ENCODE measurements at regions not wholly inside any gene's neighbourhood (a gene's known extent, or its start where the extent isn't known, plus 50 kb on each side); places are given as distances from the start of the nearest gene placed in this dataset.

DNA sequence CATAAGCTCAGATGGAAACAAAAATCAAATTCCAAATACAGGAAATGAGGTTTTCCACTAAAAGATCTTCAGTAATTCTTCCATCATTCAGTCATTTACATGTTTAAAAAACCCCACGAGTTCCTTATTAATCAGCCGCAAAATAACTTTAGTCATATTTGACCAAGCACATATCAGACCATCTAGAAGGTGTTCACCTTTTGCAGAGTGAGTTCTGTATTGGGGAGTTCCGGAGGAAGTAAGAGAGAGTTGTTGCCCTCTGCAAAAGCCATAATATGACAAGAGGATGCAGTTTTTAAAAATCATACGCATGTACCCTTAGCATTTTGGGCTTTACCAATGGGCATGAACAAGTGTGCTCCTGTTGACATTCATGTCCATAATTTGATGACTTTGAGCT, 61.6 kb downstream of the CCR1 start:
- no peak for DNase-seq

DNA sequence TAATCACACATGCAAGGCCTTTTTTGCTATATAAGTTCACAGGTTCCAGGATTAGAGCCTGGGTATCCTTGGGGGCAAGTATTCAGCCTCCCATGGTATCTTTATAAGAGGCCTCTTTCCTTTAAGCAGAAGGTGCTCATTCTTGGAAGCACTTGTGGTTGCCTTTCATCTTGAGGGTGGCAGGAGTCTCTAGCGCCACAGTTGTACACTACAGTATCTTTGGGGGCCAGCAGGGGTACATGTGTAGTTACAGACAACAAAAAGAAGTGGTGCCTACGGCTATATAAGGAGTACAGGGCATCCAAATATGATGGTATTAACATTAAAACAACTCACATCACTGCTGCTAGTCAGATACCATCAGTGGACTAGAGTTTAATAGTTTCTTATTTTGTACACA, 62.1 kb downstream of the CCR1 start:
- no peak for DNase-seq

DNA sequence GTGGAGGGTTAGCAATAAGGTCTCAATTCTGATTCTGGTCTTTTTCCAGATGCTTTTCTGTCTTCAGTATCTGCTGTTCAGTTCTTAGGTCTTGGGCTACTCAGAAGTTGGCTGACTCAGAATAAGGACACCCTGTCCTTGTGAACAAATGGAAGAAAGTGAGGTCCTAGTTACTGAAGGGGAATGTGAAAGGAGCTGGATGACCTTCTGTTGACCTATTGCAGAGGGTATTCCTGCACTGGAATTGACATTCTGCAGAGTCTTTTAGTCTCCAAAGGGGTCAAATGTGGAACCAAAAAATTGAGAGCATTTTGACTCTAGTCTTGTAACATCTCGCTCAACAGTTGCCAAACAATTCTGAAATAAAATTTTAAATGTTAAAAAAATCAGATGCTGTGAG, 63.0 kb downstream of the CCR1 start:
- no peak for DNase-seq

DNA sequence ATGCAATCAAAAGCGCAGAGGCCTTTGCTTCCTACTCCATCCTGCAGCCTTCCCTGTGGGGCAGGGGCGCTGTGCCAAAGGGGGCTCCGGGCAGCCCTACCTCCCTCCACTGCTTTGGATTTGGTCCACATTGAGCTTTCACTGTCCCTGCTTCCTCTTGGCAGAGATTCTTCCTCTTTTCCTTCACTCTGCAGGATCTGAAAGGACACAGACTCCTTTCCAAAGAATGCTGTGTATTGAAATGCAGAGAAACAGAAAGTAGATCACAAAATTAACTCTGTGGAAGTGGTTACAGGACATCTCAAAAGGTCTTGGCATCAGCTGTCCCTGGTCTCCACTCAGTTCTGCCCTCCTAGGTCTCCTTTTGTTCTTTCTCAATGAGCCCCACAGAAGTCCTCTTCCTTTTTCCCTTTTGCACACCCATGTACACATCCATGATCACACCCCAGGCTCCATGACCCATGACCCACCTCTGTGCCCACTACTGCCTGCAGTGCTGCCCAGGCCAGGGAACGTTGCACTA, 64.1 kb downstream of the CCR1 start:
- DNase-seq, result no peak

DNA sequence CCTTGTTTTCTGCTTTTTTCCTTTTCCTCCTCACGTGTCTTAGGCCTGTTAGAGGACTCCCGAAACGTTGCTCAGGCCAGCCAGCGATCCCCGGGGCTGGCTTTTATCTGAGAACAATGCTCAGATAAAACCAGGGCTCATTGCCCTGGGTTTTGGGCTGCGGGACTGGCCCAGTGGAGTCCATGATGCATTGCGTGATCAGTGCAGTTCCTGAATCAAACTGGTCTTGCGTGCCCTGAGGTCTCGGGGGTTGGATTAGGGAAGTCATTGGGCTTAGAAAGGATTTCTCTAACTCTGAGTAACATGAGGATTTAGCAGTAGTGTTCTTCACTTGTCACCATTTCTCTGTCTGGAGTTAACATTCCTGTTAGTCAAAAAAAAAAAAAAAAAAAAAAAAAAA, 66.3 kb downstream of the CCR1 start:
- DNase-seq, result no peak

DNA sequence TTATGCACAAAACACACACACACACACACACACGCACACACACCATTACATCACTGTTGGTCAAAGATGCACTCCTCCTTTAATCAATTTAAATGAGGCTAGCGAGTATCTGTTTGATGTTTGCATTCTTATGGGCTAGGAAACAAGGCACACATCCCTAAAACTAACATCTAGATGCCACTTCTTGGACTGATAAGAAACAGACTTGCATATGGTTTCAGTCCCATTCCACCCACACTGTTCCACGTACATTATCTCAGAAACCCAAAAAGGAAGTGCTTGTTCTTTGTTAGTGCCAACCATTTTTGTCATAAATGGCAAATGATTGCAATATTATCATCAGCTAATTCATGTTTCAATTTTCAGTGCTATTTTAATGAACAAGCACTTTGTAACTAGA, 69.5 kb downstream of the CCR1 start:
- no peak for DNase-seq

DNA sequence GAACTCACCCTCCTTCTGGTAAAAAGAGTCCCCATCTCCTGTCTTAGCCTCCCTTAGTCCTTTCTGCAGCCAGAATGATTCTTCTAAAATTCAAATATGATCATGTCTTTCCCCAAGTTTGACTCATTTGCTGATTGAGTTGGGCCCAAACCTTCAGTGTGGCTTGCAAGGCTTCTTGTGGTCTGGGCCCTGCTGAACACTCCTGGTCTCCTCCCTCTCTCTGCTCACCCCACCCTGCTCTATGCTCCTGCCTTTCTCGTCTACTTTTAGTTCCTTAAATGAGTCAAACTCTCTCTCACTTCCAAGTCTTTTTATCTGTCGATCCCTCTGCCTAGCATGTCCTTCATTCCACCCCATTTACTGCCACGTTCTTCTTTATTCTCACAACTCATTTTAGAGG, 72.6 kb downstream of the CCR1 start:
- DNase-seq, result no peak

DNA sequence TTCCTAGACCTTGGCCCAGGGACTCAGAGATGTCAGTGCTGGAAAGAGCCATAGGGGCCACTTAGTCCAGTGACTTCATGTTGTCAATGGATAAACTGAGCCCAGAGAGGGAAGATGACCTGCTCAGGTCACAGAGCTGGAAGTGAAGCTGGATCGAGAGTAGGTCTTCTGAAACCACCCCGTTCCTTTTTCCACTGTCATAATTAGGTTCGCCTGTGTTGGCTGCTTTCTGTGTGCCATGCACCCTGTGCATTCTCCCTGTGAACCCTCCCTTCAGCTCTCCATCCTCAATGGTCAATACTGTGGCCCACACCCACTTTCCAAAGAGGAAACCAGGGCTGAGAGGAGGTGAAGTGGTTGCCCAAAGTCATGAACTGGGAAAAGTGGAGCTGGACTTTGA, 74.8 kb downstream of the CCR1 start:
- no peak for DNase-seq

DNA sequence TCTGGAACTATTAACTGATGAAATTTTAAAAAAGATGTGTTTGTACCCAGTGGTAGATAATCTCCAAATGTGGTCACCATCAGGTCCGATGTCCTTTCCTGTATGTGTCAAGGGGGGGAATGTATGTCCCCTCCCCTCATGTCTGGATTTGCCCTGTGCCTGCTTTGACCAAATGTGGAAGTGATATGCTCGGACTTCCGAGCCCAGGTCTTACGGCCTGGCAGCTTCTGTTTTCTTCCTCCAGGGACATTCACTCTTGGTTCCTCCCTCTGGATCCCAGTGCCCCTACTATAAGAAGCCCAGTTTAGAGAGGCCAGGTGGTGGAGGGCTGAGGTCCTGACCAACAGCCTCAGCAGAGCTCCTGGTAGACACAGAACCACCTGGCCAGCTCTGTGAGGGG, 75.5 kb downstream of the CCR1 start:
- no peak for DNase-seq

DNA sequence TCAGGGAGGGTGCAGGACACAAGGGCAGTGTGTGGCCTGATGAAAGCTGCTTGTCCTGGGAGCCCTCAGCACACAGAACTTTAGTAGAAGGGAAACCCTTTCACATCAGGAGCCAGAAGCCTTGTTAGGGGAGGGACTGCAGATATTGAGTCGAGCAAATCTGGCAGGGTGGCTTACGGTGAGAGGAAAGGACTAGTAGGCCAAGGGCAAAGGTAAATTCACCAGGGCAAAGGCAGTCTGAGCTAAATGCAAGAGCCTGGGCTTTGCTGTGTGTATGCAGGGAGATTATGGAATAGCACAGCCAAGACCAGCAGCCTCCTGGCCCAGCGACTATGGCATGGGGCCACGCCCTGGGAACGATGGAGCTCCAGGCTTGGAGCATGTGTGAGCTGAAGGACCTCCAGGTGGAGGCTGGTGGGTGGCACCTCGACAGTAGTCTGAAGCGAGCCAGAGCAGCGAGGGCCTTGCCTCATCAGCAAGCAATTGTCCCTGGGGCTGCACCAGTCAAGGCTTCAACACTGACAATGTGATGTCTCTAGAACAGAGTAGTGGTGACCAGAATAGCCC, 76.1 kb downstream of the CCR1 start:
- no peak for DNase-seq

DNA sequence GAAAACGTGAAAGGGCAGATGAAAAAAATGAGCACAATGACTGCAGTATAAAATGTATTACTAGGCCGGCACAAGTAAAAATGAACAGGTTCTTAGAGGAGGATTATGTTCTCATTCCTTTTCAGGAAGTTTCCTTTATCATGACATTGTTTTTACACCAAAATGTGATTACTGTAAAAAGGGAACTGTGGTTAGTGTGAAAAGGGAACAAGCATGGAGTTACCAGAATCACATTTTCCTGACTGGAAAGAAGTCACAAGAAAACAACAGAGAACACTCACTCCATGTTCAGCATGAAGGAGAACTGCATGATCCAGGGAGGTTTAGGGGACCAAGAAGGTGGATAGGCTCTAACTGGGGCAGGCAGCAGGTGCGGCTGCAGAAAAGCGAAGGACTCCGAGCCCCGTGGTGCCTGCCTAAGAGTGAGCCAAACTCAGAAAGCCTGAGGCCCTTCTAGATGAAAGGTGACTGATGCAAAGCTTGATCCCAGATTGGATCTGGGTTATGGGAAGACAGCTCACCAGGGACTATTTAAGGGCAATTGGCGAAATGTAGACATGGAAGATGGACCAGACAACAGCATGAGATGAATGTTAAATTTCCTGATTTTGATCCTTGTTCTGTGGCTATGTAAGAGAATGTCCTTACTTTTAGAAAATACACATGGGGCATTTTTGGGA, 77.3 kb downstream of the CCR1 start:
- no peak for DNase-seq

DNA sequence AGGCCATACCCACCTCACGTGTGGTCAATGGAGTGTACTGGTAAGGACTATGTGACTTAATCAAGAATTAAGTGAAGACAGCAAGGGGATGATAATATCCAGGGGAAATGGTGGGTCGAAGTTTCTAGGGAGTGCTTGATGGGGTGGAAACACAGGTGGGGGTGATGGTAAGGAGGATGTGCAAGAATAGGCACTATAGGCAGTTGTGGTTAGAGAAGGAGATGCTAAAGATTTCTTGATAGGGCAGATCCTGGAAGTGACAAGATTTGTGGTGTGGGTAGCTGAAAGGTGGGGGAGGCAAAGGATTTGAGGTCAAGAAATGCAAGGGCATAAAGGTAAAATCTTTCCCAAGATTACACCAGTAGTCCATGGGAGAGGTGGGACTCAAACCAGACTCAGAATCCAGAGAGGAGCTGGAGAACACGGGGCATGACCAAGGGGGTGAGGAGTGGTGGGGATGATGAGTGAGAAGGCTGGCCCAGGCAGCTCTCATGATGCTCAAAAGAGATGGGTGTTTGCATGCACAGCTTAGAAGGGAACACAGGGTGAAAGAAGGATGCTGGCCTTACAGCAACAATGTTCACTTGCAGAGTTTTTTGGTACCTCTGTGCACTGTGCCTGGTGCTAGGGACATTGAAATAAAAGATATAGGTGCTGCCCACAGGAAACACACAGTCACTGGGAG, 78.4 kb downstream of the CCR1 start:
- no peak for DNase-seq

DNA sequence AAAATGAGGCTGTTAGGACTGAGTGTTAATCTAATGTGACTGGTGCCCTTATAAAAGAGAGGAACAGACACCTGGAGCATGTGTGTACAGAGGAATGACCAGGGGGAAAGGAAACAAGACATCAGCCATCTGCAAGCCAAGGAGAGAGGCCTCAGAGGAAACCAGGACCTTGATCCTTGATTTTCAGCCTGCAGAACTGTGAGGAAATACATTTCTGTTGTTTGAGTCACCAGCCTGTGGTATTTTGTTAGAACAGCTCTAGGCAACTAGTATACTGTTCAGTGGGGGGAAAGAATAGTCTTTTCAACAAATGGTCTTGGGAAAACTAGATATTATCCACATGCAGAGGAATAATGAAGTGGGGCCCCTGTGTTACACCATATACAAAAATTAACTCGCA, 80.6 kb downstream of the CCR1 start:
- no peak for DNase-seq

DNA sequence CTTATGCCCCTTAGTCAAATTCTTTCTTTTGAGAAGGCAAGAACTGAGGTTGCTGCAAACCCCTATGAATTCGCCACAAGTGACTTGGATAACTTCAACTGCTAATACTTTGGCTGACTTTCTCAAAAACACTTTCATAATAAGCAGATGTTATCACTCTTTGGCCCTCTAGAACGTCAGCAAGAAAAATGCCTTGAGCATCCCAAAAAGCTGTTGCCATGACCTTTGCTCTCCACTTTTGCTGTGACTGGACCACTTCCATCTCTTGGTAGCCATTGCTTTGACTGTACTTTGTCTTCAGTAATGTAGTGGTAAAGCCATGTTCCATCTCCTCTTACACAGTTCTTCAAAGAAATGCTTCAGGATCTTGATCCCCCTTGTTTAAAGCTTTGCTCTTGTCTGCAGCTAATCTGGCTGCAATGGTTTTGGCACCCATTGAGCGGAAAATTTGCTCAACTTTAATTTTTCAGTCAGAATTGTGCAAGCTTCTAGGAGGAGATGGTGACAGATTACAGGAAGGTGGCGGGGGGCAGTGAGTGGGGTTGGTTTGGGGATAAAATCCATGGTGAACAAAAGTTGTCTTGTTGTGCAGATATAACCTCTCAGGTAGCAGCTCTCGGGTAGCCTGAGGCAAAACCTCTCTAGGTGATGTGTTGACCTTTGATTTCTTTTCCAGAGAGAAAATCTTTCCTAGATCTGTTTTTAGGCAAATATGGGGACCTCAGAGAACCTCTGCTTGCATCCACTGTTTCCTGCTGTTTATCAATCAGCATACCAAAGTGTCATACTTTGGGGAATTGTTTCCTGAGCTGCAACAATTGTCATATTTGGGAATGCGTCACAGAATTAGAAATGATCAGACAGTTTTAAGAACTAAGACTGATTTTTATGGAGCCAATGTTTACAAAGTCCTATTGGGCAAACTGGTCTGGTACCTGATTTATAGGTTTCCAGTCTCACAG, 83.6 kb downstream of the CCR1 start:
- no peak for DNase-seq

DNA sequence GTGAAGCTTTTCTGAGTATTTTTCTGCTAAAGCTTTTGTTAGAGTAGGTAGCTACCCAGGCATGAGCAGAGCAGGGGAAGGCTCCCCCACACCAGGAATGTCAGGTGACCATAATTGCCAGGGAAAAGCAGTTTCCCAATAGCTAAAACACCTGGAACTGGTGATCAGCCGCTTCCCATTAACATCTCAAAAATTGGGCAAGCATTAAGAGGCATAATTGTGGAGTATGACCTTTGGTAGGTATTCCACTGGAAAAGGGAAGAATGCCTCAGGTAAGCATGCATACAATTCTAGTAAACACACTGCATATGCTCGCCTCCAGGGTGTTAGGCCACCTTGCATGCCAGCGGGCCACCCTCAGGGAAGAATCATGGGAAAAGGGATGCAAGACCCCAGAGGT, 84.5 kb downstream of the CCR1 start:
- no peak for DNase-seq

DNA sequence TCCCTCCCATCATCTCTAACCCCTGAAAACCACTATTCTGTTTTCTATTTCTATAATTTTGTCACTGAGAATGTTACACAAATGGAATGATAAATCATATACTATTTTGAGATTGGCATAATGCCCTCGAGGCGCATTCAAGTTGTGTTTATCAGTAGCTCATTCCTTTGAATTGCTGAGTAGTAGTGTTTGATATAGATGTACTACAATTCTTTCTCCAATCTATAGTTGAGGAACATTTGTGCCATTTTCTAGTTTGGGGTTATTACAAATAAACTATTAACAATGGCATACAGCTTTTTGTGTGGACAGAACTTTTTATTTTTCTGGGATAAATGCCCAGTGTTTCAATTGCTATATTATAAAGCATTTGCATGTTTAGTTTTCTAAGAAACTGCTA, 86.0 kb downstream of the CCR1 start:
- no peak for DNase-seq

DNA sequence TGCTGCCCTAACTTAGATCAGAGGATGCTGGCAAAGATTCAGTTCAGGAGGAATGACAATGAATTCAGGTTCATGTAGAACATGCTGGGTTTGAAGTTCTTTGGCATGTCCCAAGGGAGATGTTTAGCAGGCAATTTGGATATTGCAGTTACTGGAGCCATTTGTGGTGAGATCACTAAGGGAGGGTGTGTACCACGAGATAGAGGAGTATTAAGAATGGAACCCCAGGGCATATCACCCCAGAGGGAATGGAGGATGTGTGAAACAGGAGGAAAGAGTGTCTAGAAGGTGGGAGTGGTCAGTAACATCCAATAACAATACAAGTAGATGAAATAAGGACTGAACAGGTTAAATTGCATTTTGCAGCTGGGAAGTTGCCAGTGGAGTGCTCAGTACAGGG, 87.1 kb downstream of the CCR1 start:
- no peak for DNase-seq

DNA sequence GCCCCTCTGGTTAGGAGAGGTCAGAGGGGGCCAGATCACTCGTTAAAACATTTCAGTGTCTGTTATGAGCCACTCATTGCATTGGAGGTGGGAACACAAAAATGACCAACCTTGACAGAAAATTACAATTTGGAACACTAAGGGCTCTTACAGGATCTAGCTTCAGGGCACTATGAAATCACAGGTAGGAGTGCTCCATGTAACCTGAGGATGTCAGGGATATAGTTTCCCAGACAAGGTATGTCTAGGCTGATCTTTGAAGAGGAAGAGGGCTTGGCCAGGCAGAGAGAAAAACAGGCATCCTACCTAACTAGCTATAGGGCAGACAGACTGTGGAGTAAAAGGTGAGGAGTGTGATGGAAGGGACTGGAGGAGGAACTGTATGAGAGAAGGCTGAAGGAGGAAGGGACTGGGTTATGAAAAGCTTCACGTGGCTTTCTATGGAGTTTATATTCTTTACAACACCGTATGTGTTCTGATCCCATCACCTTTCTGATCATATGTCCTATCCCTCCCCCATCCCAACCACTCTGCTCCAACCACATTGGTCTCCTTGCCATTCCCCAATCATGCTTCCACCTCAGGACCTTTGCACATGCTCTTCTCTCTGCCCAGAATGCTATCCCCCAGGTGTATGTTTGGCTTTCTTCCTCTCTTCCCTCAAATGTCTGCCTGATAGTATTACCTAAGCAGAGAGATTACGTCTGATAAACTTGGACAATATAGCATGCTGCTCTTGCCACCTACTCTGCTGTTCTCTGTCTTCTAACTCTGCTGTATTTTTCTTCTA, 88.2 kb downstream of the CCR1 start:
- DNase-seq, result no peak

DNA sequence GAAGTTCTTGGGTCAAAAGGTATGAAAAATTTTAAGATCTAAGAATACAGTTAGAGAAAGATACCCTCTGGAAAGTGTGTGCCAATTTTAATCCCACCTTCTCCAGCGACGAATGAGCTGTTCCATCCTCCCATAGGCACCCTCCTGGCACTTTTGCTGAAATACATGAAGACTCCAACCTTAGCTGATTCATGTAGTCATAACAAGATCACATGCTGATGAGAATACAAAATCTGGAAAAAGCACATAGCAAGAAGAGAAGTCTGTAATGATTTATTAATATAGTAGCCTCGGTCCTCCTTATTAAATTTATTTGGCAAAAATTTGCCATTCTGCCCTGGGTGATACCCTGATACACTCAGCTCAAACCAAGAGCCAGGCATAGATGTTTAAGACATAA, 88.9 kb downstream of the CCR1 start:
- no peak for DNase-seq

DNA sequence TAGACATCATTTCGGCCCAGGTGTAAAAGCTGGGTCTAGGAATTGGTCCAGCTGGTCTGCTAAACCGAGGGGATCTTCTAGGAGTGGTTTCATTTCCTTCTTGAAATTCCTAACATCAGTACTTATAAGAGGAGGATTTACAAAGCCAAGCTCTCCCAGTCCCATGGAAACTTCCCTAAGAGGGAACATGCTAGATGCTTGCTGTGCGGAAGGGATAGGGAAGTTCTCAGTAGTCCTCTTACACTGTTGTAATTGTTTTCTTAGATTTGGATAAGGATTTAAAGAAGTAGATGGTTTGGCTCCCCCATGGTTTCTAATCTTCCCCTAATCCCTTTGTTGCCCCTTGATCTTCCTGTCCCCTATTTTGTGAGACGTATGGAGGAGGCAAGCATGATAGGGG, 89.7 kb upstream of the XCR1 start:
- no peak for DNase-seq

DNA sequence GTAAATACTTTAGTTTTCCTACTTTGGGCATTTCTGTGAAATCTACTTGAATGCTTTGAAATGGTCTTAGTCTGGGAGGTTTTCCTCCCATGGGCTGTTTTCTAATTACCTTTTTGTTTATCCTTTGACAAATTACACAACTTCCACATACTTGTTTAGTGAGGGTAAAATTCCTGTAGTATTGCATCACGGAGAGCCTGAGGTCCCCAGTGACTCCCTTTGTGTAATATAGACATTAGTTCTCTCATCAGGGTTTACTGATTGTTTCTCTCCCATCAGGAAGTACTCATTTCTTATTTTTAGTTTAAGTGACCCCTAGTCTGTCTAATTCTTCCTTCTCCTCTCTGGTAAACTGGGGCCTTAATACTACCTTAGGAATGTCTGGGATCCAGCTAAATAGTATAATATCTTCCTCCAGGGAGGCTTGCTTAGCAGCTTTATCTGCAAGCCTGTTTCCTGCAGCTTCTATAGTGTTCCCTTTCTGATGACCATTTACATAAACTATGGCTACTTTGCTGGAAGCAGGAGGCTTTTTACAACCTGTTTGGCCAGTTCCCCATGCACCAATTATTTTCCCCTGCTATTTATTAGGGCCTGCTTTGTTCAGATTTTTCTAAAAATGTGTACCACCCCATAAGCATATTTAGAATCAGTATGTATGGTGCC, 87.2 kb upstream of the XCR1 start:
- no peak for DNase-seq

DNA sequence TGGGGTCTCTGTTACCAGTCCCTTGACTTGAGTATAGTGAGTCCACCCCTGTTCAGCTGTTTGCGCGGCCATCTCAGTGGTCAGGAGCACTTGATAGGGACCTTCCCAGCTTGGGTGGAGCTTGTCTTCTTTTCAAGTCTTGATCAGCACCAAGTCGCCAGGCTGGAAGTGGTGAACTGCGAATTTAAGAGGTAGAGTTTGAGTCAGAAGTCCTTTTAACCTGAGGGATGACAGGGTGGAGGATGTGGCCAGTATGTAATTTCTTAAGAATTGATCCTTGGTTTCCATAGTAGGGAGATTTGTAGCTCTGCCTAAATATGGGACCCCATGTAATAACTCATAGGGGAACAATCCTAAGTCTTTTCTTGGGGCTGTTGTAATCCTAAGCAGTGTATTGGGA, 86.3 kb upstream of the XCR1 start:
- no peak for DNase-seq
